ENCODE measurements at regions not wholly inside any gene's neighbourhood (a gene's known extent, or its start where the extent isn't known, plus 50 kb on each side); places are given as distances from the start of the nearest gene placed in this dataset.
"Not testable (repeated sequence)": the region's sequence is repeated elsewhere in the genome, so short reads cannot be mapped to it uniquely, and the experiment has no call there.

- no peak for DNase-seq
Observed at GRCh38 chr1:115531631-115532264, 110.0 kb upstream of the VANGL1 start.

- DNase-seq: no peak
Observed at GRCh38 chr1:115530407-115530806, 111.4 kb upstream of the VANGL1 start.

GRCh38 chr1:115529216-115529897, 112.4 kb upstream of the VANGL1 start:
- DNase-seq: no peak

GRCh38 chr1:115528336-115528735, 113.4 kb upstream of the VANGL1 start:
- not testable (repeated sequence) for DNase-seq

- DNase-seq: no peak
Observed at GRCh38 chr1:115527746-115528145, 114.0 kb upstream of the VANGL1 start.

- DNase-seq: no peak
Observed at GRCh38 chr1:115526900-115527299, 114.9 kb upstream of the VANGL1 start.

GRCh38 chr1:115524236-115524635, 117.5 kb upstream of the VANGL1 start:
- DNase-seq: no peak

GRCh38 chr1:115522386-115522785, 119.4 kb upstream of the VANGL1 start:
- DNase-seq: no peak

GRCh38 chr1:115515270-115515669, 126.5 kb upstream of the VANGL1 start:
- DNase-seq: no peak

GRCh38 chr1:115510226-115510625, 131.5 kb upstream of the VANGL1 start:
- DNase-seq: not testable (repeated sequence)

GRCh38 chr1:115507901-115508300, 133.9 kb upstream of the VANGL1 start:
- DNase-seq: no peak

- DNase-seq: no peak
Observed at GRCh38 chr1:115506924-115507589, 134.7 kb upstream of the VANGL1 start.

- DNase-seq: no peak
Observed at GRCh38 chr1:115506518-115506917, 135.3 kb upstream of the VANGL1 start.

- no peak for DNase-seq
Observed at GRCh38 chr1:115505148-115505571, 136.6 kb upstream of the VANGL1 start.

GRCh38 chr1:115502183-115502582, 139.6 kb upstream of the VANGL1 start:
- not testable (repeated sequence) for DNase-seq

- no peak for DNase-seq
Observed at GRCh38 chr1:115501476-115501875, 140.3 kb upstream of the VANGL1 start.

GRCh38 chr1:115499253-115499652, 142.5 kb upstream of the VANGL1 start:
- DNase-seq: no peak

GRCh38 chr1:115496904-115497527, 144.8 kb upstream of the VANGL1 start:
- no peak for DNase-seq

GRCh38 chr1:115495625-115496024, 146.1 kb upstream of the VANGL1 start:
- DNase-seq: no peak

- DNase-seq: no peak
Observed at GRCh38 chr1:115495111-115495510, 146.7 kb upstream of the VANGL1 start.

- no peak for DNase-seq
Observed at GRCh38 chr1:115493834-115494233, 147.9 kb upstream of the VANGL1 start.

- DNase-seq: no peak
Observed at GRCh38 chr1:115492880-115493279, 148.9 kb upstream of the VANGL1 start.

GRCh38 chr1:115492019-115492595, 149.7 kb upstream of the VANGL1 start:
- no peak for DNase-seq
